ENCODE measurements at regions not wholly inside any gene's neighbourhood (a gene's known extent, or its start where the extent isn't known, plus 50 kb on each side); places are given as distances from the start of the nearest gene placed in this dataset.

DNA sequence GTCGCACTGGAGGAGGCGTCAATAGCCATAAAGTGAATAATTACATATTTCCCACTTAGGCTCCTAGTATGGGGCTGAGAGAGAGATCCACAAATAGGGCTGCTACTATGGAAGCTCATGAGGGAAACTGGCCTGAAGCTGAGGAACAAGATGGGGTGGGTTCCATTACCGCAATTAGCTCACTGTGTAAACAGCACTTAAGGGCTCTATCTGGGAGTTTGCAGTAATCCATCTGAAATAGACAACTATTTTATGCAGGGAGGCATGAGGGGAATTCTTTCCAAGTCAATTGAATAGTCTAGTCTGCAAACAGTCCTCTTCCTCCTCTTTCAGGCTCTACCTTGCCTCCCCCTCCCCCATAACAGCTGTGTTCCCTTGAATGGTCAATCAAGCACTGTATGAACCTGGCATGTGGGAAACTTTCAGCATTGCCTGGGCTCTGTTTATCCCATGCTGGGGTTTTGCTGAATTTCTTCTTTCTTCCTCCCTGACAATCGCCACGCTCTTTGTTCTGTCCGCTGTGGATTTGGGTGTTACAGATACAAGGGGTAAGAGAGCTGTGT is 56.1 kb upstream of the MAF start:
- DNase-seq (ENCODE audit: insufficient read length, low spot score): no peak

DNA sequence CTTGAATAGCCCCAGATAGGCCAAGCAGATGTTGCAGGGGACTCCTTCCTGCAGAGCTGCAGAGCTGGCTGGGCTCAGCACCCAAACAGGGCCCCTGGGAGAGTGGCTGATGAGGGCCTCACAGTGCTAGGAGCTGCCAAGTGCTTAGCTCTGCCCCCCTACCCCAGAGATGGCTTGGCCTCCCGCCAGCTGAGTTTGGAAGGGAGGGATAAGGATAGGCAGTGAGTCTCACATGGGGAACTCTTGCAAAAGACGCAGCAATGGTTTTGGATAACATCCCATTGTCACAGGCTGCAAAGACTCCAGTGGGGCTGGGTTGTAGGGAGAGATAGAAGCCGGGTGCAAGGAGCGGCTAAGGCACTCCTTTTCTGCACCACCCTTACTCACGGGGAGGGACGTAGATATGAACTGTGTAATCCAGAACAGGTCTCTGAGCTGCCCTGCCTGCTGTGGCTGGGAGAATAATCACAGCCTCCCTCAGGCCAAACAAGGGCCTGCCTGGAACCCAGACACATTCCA is 52.9 kb upstream of the MAF start:
- DNase-seq (ENCODE audit: insufficient read length, low spot score): no peak
- no peak for FAIRE-seq

More for the DNA sequence above, 56.1 kb upstream of the MAF start:
- FAIRE-seq: no peak

DNA sequence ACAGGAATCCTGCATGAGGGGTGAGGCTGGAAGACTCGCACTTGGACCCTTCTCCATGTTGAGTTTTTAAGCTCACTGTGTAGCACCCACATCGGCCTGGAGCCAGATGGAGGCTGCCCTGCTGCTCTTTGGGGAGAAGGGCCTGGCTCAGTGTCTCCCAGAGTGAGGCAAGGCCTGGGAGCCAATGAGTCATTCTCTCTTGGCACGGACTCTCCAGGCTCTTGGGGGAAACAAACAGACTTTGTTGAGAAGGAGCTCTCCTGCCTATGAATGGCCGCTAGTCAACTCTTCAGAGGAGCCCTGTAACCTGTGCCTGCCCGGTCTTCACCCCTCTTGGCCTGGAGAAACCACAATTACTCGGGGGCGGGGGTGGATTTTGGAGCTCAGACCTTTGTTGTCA is 50.8 kb upstream of the MAF start:
- DNase-seq (ENCODE audit: insufficient read length, low spot score) (no peak), FAIRE-seq (no peak)
